CD4-positive, alpha-beta T cell treated with Interleukin-6 for 4 hours (primary cell): ENCODE measurements at regions not wholly inside any gene's neighbourhood (a gene's known extent, or its start where the extent isn't known, plus 50 kb on each side); places are given as distances from the start of the nearest gene placed in this dataset.

Source experiments
- DNase-seq: peaks from one replicate; pipeline ENCODE4 v3.0.0-alpha.2; 2020; ENCODE audit warnings: mixed read lengths

DNA sequence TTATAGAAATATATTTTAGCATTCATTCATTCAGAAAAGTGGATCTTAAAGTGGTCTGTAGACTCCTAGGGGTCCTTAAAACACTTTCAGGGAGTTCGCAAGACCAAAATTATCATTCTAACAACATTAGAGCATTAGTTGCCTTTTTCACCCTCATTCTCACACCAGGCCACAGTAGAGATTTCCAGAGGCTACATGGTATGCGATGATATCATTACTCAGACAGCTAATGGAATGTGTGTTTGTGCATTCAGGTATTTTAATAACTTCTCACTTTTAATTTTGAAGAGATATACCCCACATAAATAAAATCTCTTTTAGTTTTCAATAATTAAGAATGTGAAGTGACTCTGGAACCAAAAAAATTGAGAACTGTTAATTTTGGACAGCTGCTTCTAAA, 206.9 kb downstream of the NSUN3 start:
- DNase-seq: no peak

DNA sequence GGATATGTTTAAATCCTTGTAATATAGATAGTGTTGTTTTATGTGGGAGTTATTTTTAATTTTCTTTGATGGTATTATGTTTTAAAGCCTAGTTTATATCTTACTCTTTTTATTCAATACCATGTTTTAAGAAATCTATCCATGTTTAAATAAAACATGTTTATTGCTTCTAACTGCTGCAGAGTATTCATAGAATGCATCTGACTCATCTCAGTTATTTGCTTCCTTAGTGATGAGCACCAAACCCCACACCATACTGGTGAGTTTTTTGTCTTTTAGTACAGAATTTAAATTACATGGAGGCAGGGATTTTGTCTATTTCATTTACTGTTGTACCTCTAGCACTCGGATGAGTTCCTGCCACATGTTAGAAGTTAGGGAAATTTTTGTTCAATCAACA, 209.2 kb downstream of the NSUN3 start:
- DNase-seq: no peak

DNA sequence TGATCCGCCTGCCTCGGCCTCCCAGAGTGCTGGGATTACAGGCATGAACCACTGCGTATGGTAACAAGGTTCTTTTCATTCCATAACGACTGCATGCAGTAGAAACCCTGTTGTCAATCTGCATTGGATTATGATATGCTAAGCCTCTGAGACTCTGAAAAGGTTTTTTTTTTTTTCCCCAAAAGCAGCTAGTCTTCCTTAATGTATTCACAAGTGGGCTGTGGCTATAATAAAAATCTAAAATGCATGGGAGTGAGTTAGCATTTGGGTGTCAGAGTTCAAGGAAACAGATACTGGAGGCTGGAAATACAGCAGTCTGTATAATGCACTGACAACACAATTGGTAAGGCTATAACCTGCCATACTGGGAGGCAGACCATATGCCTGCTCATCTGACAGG, 218.1 kb downstream of the NSUN3 start:
- DNase-seq: no peak

GRCh38 chr3:94285872-94286271, 223.0 kb downstream of the NSUN3 start:
- DNase-seq: no peak

GRCh38 chr3:94291686-94292085, 228.8 kb downstream of the NSUN3 start:
- no peak for DNase-seq

GRCh38 chr3:94292151-94292550, 229.3 kb downstream of the NSUN3 start:
- no peak for DNase-seq

GRCh38 chr3:94293793-94294195, 230.9 kb downstream of the NSUN3 start:
- DNase-seq: no peak

GRCh38 chr3:94294806-94295205, 231.9 kb downstream of the NSUN3 start:
- DNase-seq: no peak

GRCh38 chr3:94299716-94300115, 236.9 kb downstream of the NSUN3 start:
- no peak for DNase-seq

GRCh38 chr3:94301366-94301765, 238.5 kb downstream of the NSUN3 start:
- DNase-seq: no peak

DNA sequence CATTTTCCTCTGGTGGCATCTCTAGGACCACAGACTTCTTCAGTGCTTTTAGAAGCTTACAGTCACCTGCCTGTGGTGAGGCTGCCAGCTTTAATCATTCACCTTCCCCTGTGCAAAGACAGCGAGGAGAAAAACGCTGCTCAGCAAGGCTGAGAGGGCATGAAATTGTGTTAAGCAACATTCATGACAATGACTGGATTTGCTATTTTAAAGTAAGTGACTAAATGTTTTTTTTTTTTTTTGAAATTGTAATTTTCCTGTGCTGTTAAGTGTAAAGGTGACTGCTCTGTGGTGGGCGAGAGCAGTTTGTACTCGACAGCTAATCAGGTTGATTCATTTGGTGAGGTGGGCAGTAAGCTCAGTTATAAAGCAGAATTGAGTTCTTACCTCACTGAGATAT, 240.4 kb downstream of the NSUN3 start:
- no peak for DNase-seq

- no peak for DNase-seq
Measured at GRCh38 chr3:94303897-94304296, 241.0 kb downstream of the NSUN3 start.

- no peak for DNase-seq
Measured at GRCh38 chr3:94304954-94305353, 242.1 kb downstream of the NSUN3 start.

DNA sequence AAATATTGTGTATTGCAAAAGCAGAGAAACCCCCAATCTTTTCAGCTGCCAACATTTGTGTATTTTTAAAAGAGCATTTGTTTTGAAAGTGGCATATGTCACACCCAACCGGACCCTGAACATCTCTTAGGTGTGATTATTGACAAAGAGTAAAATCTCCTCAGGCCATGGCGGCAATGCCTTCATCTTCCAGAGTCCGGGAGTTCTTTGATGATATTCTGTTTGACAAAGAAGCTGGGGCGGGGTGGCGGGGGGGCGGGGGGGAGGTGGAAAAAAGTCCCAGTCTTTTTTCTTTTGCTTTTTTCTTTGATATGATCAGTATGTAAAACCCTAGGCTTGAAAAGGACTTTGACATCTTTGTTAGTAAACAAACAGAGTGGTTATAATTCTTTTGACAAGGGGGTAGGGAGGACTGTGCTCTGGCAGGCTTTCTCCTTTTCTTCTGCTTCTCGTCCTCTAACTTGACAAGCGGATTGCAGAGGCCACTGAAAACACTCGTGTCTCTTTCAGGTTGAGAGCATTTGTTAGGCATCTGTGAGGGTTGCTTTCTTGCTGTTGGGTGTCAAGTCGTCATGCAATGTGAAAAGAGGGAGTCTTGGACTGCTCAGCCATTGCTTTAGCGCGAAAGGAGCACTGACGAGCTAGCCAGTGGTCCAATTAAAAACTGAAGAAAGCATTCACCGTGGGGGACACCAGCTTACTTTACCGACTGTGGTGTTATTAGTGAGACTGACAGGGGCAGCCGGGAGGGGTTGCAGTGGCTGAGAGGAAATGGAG, 243.2 kb downstream of the NSUN3 start:
- no peak for DNase-seq

- DNase-seq: no peak
Measured at GRCh38 chr3:94307588-94307987, 244.7 kb downstream of the NSUN3 start.

DNA sequence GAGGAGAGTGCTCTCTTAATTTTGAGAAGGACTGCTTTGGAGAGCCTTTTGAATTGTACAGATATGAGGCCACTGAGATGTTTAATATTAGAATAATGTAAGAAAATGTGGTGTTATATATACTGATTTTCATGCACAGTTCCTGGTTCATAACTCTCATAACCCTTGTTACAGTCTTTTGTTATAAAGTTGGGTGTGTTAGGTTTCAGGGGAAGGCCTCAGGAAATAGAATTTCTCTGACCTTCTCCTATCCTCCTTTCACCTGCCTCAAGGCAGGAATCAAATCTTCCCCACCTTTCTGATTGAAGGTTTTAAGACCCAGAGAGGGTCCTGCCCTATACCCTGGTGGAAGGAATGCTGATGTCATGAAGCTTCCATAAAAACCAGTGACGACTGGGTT, 245.9 kb downstream of the NSUN3 start:
- DNase-seq: no peak

DNA sequence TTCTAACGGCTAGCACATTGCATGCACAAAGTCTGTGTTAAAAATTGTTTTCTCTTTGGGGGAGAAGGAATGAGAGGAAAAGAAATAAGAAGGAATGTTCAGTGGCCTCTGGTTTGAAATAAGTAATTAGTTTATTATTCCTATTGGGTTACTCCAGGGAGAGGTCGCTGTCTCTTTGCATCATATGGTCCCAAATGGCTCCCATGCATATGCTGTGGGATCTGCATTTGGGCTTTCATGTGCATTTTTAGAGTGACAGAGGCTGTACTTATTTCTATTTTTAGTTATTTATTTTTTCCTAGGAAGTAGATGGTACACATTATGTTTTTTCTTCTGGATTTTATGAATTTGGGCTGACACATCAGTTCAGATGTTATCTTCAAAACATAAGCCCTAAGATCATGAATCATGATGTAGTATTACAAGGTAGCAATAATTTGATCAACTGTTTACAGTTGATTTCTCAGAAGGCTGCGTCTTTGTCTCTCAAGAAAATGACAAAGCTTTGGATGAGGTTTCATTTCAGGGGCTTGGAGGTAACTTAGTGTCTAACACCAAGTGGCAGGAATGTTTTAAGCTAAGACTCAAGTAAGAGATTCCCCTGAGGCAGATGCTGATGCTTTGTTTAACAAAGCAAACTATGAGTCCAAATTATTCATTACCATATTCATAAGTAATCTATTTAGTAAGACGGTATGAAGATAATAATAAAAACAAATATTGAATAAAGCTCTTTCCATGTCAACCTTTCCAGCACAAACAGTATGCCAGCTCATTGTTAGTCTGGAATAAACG, 247.7 kb downstream of the NSUN3 start:
- no peak for DNase-seq

- no peak for DNase-seq
Measured at GRCh38 chr3:94311651-94312050, 248.8 kb downstream of the NSUN3 start.

GRCh38 chr3:94314218-94314883, 251.5 kb downstream of the NSUN3 start:
- no peak for DNase-seq

- no peak for DNase-seq
Measured at GRCh38 chr3:94317017-94317416, 254.2 kb downstream of the NSUN3 start.

GRCh38 chr3:94323596-94323995, 260.7 kb downstream of the NSUN3 start:
- no peak for DNase-seq

DNA sequence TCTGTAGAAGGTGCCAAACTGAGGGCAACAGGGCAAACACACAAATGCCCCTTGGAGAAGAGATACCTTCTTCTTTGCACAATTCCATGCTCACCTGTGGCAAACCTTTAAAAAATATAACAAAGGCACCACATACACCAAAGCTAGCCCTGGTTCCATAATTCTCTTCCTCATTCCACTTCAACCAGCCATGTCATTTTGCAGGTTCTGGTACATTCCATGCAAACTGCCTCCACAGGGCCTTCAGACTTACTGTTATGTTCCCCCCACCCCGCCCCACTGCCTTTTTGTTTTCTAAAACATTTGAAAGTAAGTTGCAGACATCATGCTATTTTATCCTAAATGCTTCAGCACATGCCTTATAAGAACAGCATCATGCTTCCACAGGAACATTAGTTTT, 269.0 kb downstream of the NSUN3 start:
- DNase-seq: no peak

GRCh38 chr3:94336046-94336753, 273.3 kb downstream of the NSUN3 start:
- DNase-seq: no peak
